K562 (cell line): ENCODE measurements at regions not wholly inside any gene's neighbourhood (a gene's known extent, or its start where the extent isn't known, plus 50 kb on each side); places are given as distances from the start of the nearest gene placed in this dataset.

ENCODE experiments used
- ATAC-seq: fragments of 200-7000 bp; cut with Tn5 transposase; 3 replicates; pipeline ENCODE4 v1.9.1; 2020; ENCODE audit warnings: moderate library complexity
- BruUV-seq: library from RNA; stranded (reverse); fragments of 400-500 nt; replicated peaks from 2 replicates; lab custom pipeline; 2021; lab: Mats Ljungman, UMichigan
- CTCF ChIA-PET: fragments of 300-600 bp; formaldehyde crosslinking; extraction: SDS; loops from one replicate; lab custom pipeline; 2021; ENCODE audit warnings: low intra/inter-chr PET ratio; lab: Yijun Ruan, JAX
- POLR2A ChIA-PET: fragments of 300-600, 350-650 bp; sonication (Branson Sonifier 250); formaldehyde crosslinking; extraction: SDS; loops from one replicate; lab custom pipeline; 2021; ENCODE audit warnings: antibody characterized with exemption, inconsistent platforms; lab: Yijun Ruan, JAX
- DNase-seq, 4 experiments: peaks; one replicate each; pipeline versions ENCODE4 v3.0.0 to v3.0.0-alpha.2; 2011 to 2018; ENCODE audit warnings: low spot score in 3 of 4, mixed read lengths in 3 of 4; ENCODE audit errors: extremely low read depth in 1 of 4
- FAIRE-seq: peaks from 2 replicates; lab custom pipeline; 2011; peaks lifted over from hg19 to GRCh38; lab: Jason Lieb, UNC
- H2AFZ ChIP-seq: 2 replicates; pipeline ENCODE4 v1.6.0; 2011; ENCODE audit warnings: low read depth, low read length, control low read depth, inconsistent platforms
- H3K27ac ChIP-seq: fragments of 200-600 bp; 3 replicates; pipeline ENCODE4 v1.8.0; 2011; ENCODE audit warnings: low read depth, mild to moderate bottlenecking, control low read depth, inconsistent platforms, low read length, moderate library complexity, mixed read lengths; ENCODE audit errors: extremely low read depth
- H3K27me3 ChIP-seq, 2 experiments: fragments of 300-600 bp in 1 of 2; 2 replicates in 1 of 2; 3 replicates in 1 of 2; pipeline versions ENCODE4 v1.6.0 to v1.8.0; 2011; ENCODE audit warnings: inconsistent platforms in 2 of 2, low read length in 2 of 2, mild to moderate bottlenecking in 1 of 2, mixed read lengths in 1 of 2, moderate library complexity in 1 of 2; ENCODE audit not compliant: control insufficient read depth in 2 of 2, insufficient read depth in 2 of 2
- H3K36me3 ChIP-seq: fragments of 300-600 bp; 3 replicates; pipeline ENCODE4 v1.8.0; 2011; ENCODE audit warnings: mild to moderate bottlenecking, low read length, inconsistent platforms; ENCODE audit not compliant: control insufficient read depth, insufficient read depth
- H3K4me1 ChIP-seq, 2 experiments: fragments of 200-600 bp in 1 of 2; replicated peaks in 1 of 2; 2 replicates in 1 of 2; 3 replicates in 1 of 2; pipeline versions ENCODE4 v1.5.1 to v1.8.0; 2011; ENCODE audit warnings: inconsistent platforms in 2 of 2, low read length in 2 of 2, mild to moderate bottlenecking in 1 of 2, mixed read lengths in 1 of 2, moderate library complexity in 1 of 2; ENCODE audit not compliant: control insufficient read depth in 2 of 2, insufficient read depth in 2 of 2
- H3K4me2 ChIP-seq: 2 replicates; pipeline ENCODE4 v1.6.1; 2011; ENCODE audit warnings: low read length, control low read depth, inconsistent platforms, mixed read lengths; ENCODE audit not compliant: insufficient read depth
- H3K4me3 ChIP-seq: fragments of 200-600 bp; sonication (generic), shearing (Covaris generic); 2 replicates; pipeline ENCODE4 v1.5.1; 2016; ENCODE audit warnings: control low read depth, inconsistent platforms
- H3K79me2 ChIP-seq: fragments of 200-600 bp; 3 replicates; pipeline ENCODE4 v1.8.0; 2011; ENCODE audit warnings: low read length, inconsistent platforms; ENCODE audit not compliant: control insufficient read depth, insufficient read depth
- H3K9ac ChIP-seq, 2 experiments: 2 replicates each; pipeline versions ENCODE4 v1.6.0 to v1.6.1; 2011; ENCODE audit warnings: low read depth in 2 of 2, low read length in 2 of 2, control low read depth in 1 of 2, inconsistent platforms in 1 of 2, mild to moderate bottlenecking in 1 of 2, mixed read lengths in 1 of 2; ENCODE audit not compliant: insufficient read depth in 1 of 2
- H3K9me1 ChIP-seq: one replicate; pipeline ENCODE4 v1.6.0; 2011; ENCODE audit warnings: inconsistent platforms, mild to moderate bottlenecking, low read length, moderate library complexity; ENCODE audit not compliant: control insufficient read depth, insufficient read depth
- H3K9me3 ChIP-seq: replicated peaks from 2 replicates; pipeline ENCODE4 v1.5.1; 2011; ENCODE audit warnings: low read depth, low read length, inconsistent platforms; ENCODE audit not compliant: control insufficient read depth, insufficient read depth
- H4K20me1 ChIP-seq: replicated peaks from 2 replicates; pipeline ENCODE4 v1.6.1; 2011; ENCODE audit warnings: low read length, inconsistent platforms, mixed read lengths; ENCODE audit not compliant: control insufficient read depth, insufficient read depth
- CAMTA2 ChIP-seq: fragments of 250-450 bp; sonication (Bioruptor Pico); conservative IDR thresholded peaks from 2 replicates; pipeline ENCODE4 v1.5.1; 2022
- E2F6 ChIP-seq, 2 experiments: IDR thresholded peaks; 2 replicates each; pipeline ENCODE4 v1.6.1; 2011; ENCODE audit warnings: borderline replicate concordance in 1 of 2, control low read depth in 1 of 2, low read depth in 1 of 2, low read length in 1 of 2, mild to moderate bottlenecking in 1 of 2, mixed read lengths in 1 of 2, moderate library complexity in 1 of 2; ENCODE audit not compliant: insufficient read depth in 1 of 2, insufficient read length in 1 of 2, poor library complexity in 1 of 2, severe bottlenecking in 1 of 2; ENCODE audit errors: extremely low read depth in 1 of 2
- HNRNPH1 ChIP-seq: fragments of 200-400 bp; formaldehyde crosslinking; optimal IDR thresholded peaks from 2 replicates; pipeline ENCODE3; 2017; ENCODE audit warnings: low read depth, mild to moderate bottlenecking, low read length, moderate library complexity
- HNRNPUL1 ChIP-seq: fragments of 200-400 bp; formaldehyde crosslinking; IDR thresholded peaks from 2 replicates; pipeline ENCODE4 v1.6.1; 2017; ENCODE audit warnings: low read length
- KAT7 ChIP-seq: sonication (generic); formaldehyde crosslinking; IDR thresholded peaks from 2 replicates; pipeline ENCODE4 v1.8.0; 2022; ENCODE audit warnings: missing genetic modification reagents, mild to moderate bottlenecking, borderline replicate concordance
- MAFK ChIP-seq: IDR thresholded peaks from 2 replicates; pipeline ENCODE4 v1.6.1; 2011; ENCODE audit warnings: low read length, improper control_type of control experiment
- NR4A1 ChIP-seq, 2 experiments: fragments of 250-450 bp in 1 of 2; fragments of 450-650 bp in 1 of 2; sonication (Bioruptor Pico) in 1 of 2; IDR thresholded peaks; 2 replicates each; pipeline versions ENCODE4 v1.4.0 to v1.6.1; 2016 to 2020; ENCODE audit warnings: mild to moderate bottlenecking in 2 of 2, missing compliant biosample characterization in 1 of 2, missing genetic modification characterization in 1 of 2, moderate library complexity in 1 of 2
- PTRF ChIP-seq: fragments of 450-650 bp; IDR thresholded peaks from 2 replicates; pipeline ENCODE4 v1.6.1; 2016; ENCODE audit warnings: mild to moderate bottlenecking, missing genetic modification characterization, missing compliant biosample characterization
- RAD51 ChIP-seq: fragments of 450-650 bp; IDR thresholded peaks from 2 replicates; pipeline ENCODE4 v1.7.1; 2016; ENCODE audit warnings: low read depth, mild to moderate bottlenecking, borderline replicate concordance
- RBBP5 ChIP-seq: fragments of 200-600 bp; sonication (generic); IDR thresholded peaks from 2 replicates; pipeline ENCODE4 v1.6.1; 2012; ENCODE audit warnings: borderline replicate concordance, mild to moderate bottlenecking, low read length, control low read depth, inconsistent platforms; ENCODE audit not compliant: insufficient read depth, poor library complexity, severe bottlenecking
- RBM34 ChIP-seq: fragments of 200-400 bp; formaldehyde crosslinking; IDR thresholded peaks from 2 replicates; pipeline ENCODE4 v1.6.1; 2018; ENCODE audit warnings: low read length, borderline replicate concordance; ENCODE audit not compliant: insufficient read depth
- RNF219 ChIP-seq: fragments of 250-450 bp; sonication (Bioruptor Pico); IDR thresholded peaks from 2 replicates; pipeline ENCODE4 v1.5.0; 2022; ENCODE audit warnings: mild to moderate bottlenecking
- SFPQ ChIP-seq: fragments of 200-400 bp; formaldehyde crosslinking; IDR thresholded peaks from 2 replicates; pipeline ENCODE4 v1.6.1; 2017; ENCODE audit warnings: mild to moderate bottlenecking, low read depth, low read length, moderate library complexity
- SMARCA5 ChIP-seq: fragments of 450-650 bp; IDR thresholded peaks from 2 replicates; pipeline ENCODE4 v1.6.1; 2016
- SRSF1 ChIP-seq: fragments of 200-400 bp; formaldehyde crosslinking; IDR thresholded peaks from 2 replicates; pipeline ENCODE4 v1.6.1; 2017; ENCODE audit warnings: mild to moderate bottlenecking, low read depth, low read length, moderate library complexity
- ZNF146 ChIP-seq: IDR thresholded peaks from one replicate; pipeline ENCODE4 v1.6.1; 2018; ENCODE audit warnings: missing compliant biosample characterization; ENCODE audit not compliant: unreplicated experiment
- ZNF696 ChIP-seq: fragments of 250-450 bp; sonication (Bioruptor Pico); conservative IDR thresholded peaks from 2 replicates; pipeline ENCODE4 v1.4.0; 2020; ENCODE audit warnings: mild to moderate bottlenecking, moderate library complexity
- WGBS: fragments of 100-300 bp; shearing (Covaris generic); methylation state at CpG from one replicate; pipeline ENCODE4 v1.1.6; 2016; ENCODE audit warnings: low coverage, mixed read lengths; ENCODE audit not compliant: insufficient coverage; ENCODE audit errors: missing lambda C conversion rate; 5-methylcytosine and 5-hydroxymethylcytosine counted together
- in situ Hi-C: fragments of 300-500 bp; cut with MboI; formaldehyde crosslinking; loops from 4 replicates; pipeline ENCODE4 v1.15.0; 2018; ENCODE audit warnings: inconsistent platforms, mixed read lengths
- intact Hi-C: fragments of 100-400 bp; cut with micrococcal nuclease; formaldehyde crosslinking; loops from 2 replicates; pipeline ENCODE4 v1.14.2; 2022

DNA sequence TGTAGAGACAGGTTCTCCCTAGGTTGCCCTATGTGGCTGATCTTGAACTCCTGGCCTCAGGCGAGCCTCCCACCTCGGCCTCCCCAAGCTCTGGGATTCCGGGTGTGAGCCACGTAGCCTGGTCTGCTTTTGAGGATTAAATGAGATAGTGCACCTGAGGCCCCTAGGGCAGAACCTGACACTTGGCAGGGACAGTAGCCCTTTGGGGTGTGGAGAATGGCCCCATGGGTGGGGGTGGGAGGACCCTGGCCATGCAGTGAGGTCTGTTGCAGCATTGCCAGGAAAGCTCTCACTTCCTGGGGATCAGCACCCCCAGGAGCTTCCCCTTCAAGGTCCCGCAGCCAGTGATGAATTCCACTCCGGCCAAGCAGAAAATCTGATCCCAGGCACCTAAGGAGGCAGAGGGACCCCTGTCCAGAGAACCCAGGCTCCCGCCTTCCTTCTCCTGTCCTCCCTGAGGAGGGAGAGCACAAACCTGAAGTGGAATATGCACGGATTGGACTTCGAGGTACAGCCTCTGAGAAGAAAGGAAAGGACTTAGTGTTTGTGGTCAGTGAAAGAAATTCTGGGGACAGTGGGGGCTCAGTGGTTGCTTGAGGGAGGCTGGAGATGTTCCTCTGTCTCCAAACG, 73.9 kb upstream of the UNC5A start:
- in situ Hi-C loops = no loop called here
- Histone ChIP-seq H3K4me3 (no peak overlapping the region), H3K27me3 (peaks cover 71 to 90% of the 10 kb centered on the region in 2 experiments), H2AFZ (no peak overlapping the region), H3K4me2 (no peak overlapping the region), H3K79me2 (no peaks in the 10 kb centered on the region), H4K20me1 (peaks cover 7% of the 10 kb centered on the region), H3K4me1 (peaks cover 0 to 16% of the 10 kb centered on the region in 2 experiments; a peak in 1 of 5 replicates), H3K36me3 (no peaks in the 10 kb centered on the region), H3K9ac (no peak overlapping the region; a peak in 1 of 4 replicates), H3K9me1 (no peaks in the 10 kb centered on the region), H3K27ac (no peak overlapping the region), H3K9me3 (no peaks in the 10 kb centered on the region)
- DNase-seq (no peak), ATAC-seq (no peak), FAIRE-seq (no peak)
- intact Hi-C loops = no loop called here
- BruUV-seq = no TSS peak
- 0% methylated on average over 9 of the region's 10 CpGs for WGBS
- ChIA-PET POLR2A (interaction anchor here (0.5 to 1.2 kb wide), 3 partner anchors 11 to 44 kb away, joined by 3 to 5 read pairs (median 4); no protein-coding TSS in a partner anchor), CTCF (no interaction called here)
- TF ChIP-seq ZNF146 (CRISPR knock-in tag) = no peak
- TF ChIP-seq ZNF696 (CRISPR knock-in tag) = no peak
- no peak for TF ChIP-seq PTRF (tag)
- TF ChIP-seq KAT7 = no peak
- TF ChIP-seq RNF219 (CRISPR knock-in tag) = no peak
- TF ChIP-seq NR4A1 (CRISPR knock-in tag; IDR thresholded peaks at IDR 0.05) = no peak
- TF ChIP-seq NR4A1 (tag; IDR thresholded peaks at IDR 0.05) = no peak
- TF ChIP-seq RBBP5 = no peak
- TF ChIP-seq MAFK = no peak
- TF ChIP-seq E2F6 (IDR thresholded peaks at IDR 0.05; ENCODE audit: borderline replicate concordance in 1 of 2, extremely low read depth in 1 of 2, insufficient read depth in 1 of 2, insufficient read length in 1 of 2, low read depth in 1 of 2, low read length in 1 of 2, poor library complexity in 1 of 2, severe bottlenecking in 1 of 2) = no peak
- no peak for TF ChIP-seq HNRNPUL1
- TF ChIP-seq SFPQ = no peak
- no peak for TF ChIP-seq RBM34
- no peak for TF ChIP-seq CAMTA2 (CRISPR knock-in tag)
- no peak for TF ChIP-seq HNRNPH1
- no peak for TF ChIP-seq SRSF1
- TF ChIP-seq RAD51 = no peak
- TF ChIP-seq SMARCA5 = no peak
